ENCODE measurements at regions not wholly inside any gene's neighbourhood (a gene's known extent, or its start where the extent isn't known, plus 50 kb on each side); places are given as distances from the start of the nearest gene placed in this dataset.

GRCh38 chr22:48052621-48052890, 1290.1 kb downstream of the TBC1D22A start:
- H3K27me3 ChIP-seq: no peaks in the 10 kb centered on the region
- no peaks in the 10 kb centered on the region for H3K36me3 ChIP-seq
- H3K4me1 ChIP-seq: no peaks in the 10 kb centered on the region
- H3K4me3 ChIP-seq: no peak overlapping the region
- TF ChIP-seq, protein P1, sequence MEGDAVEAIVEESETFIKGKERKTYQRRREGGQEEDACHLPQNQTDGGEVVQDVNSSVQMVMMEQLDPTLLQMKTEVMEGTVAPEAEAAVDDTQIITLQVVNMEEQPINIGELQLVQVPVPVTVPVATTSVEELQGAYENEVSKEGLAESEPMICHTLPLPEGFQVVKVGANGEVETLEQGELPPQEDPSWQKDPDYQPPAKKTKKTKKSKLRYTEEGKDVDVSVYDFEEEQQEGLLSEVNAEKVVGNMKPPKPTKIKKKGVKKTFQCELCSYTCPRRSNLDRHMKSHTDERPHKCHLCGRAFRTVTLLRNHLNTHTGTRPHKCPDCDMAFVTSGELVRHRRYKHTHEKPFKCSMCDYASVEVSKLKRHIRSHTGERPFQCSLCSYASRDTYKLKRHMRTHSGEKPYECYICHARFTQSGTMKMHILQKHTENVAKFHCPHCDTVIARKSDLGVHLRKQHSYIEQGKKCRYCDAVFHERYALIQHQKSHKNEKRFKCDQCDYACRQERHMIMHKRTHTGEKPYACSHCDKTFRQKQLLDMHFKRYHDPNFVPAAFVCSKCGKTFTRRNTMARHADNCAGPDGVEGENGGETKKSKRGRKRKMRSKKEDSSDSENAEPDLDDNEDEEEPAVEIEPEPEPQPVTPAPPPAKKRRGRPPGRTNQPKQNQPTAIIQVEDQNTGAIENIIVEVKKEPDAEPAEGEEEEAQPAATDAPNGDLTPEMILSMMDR (IDR thresholded peaks at IDR 0.05): no peak
- no peak overlapping the region for H3K27ac ChIP-seq
- no peak for DNase-seq (ENCODE audit: low spot score)
- H3K9me3 ChIP-seq: no peaks in the 10 kb centered on the region

DNA sequence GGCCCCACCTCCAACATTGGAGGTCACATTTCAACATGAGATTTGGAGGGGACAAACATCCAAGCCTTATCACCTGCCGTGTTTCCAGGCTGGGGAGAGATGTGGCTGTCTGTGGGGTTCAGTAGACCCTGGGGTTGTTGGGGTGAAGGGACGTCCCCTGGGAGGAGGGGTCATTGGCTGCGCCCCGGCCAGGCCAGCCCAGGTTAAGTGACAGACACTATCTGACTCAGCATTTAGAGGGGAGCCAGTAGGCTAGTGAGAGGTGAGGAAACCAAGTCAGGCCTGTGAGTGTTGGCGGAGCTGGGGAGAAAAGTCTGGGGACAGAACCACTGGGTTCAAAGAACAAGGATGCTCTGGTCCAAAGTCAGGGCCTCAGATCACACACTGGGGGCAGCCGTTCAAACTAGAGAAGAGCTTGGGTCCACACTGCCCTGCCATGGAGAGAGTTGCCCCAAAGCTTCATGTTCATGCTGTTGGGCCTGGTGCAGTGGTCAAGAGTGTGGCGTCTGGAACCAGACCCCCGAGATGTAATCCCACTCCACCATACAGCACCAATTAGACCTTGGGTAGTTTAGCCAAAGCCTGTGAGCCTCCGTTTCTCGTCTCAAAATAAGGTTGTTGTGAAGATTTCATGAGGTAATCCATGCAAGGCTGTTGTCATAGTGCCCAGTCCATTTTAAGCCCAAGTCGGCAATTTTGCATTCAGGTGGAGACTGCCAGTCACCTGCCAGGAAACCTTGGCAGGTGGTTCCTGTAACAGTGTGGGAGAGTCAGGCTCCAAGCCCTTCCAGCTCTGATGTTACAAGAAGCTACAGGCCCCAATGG, 1289.6 kb downstream of the TBC1D22A start:
- no peaks in the 10 kb centered on the region for H3K4me1 ChIP-seq
- H3K27ac ChIP-seq: no peak overlapping the region
- TF ChIP-seq, protein P1 (IDR thresholded peaks at IDR 0.05): no peak
- H3K4me3 ChIP-seq: no peak overlapping the region
- DNase-seq (ENCODE audit: low spot score): no peak
- no peaks in the 10 kb centered on the region for H3K36me3 ChIP-seq
- no peaks in the 10 kb centered on the region for H3K9me3 ChIP-seq
- no peaks in the 10 kb centered on the region for H3K27me3 ChIP-seq

- no peaks in the 10 kb centered on the region for H3K9me3 ChIP-seq
- H3K4me3 ChIP-seq: no peak overlapping the region
- TF ChIP-seq, protein P1 (IDR thresholded peaks at IDR 0.05): no peak
- no peak for DNase-seq (ENCODE audit: low spot score)
- no peak overlapping the region for H3K27ac ChIP-seq
- no peaks in the 10 kb centered on the region for H3K27me3 ChIP-seq
- no peaks in the 10 kb centered on the region for H3K4me1 ChIP-seq
- no peaks in the 10 kb centered on the region for H3K36me3 ChIP-seq
These were observed 1288.4 kb downstream of the TBC1D22A start for GRCh38 chr22:48050836-48051235.

DNA sequence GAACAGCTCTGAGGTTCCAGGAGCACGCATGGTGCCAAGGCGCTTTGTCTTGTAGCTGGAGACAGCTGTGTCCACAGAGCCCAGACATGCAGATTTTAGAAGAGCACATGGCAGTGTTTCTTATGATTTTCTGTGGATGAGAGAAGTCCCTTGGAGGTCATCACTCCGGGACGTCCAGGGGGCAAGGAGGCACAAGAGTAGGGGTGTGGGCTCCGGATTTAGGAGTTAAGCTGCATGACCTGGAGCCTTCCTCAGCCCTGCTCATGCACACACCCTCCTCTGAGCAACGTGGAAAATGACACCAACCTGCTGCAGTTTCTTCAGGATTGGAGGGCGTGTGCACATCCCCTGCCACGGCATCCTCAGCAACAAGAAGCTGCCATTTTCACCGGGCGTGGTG, 1286.7 kb downstream of the TBC1D22A start:
- Histone ChIP-seq H3K27me3 (no peaks in the 10 kb centered on the region), H3K4me1 (no peaks in the 10 kb centered on the region), H3K4me3 (no peak overlapping the region), H3K36me3 (no peaks in the 10 kb centered on the region), H3K27ac (no peak overlapping the region), H3K9me3 (no peaks in the 10 kb centered on the region)
- peak; percentile 38 for DNase-seq (ENCODE audit: low spot score)
- TF ChIP-seq, protein P1 (IDR thresholded peaks at IDR 0.05): no peak

DNA sequence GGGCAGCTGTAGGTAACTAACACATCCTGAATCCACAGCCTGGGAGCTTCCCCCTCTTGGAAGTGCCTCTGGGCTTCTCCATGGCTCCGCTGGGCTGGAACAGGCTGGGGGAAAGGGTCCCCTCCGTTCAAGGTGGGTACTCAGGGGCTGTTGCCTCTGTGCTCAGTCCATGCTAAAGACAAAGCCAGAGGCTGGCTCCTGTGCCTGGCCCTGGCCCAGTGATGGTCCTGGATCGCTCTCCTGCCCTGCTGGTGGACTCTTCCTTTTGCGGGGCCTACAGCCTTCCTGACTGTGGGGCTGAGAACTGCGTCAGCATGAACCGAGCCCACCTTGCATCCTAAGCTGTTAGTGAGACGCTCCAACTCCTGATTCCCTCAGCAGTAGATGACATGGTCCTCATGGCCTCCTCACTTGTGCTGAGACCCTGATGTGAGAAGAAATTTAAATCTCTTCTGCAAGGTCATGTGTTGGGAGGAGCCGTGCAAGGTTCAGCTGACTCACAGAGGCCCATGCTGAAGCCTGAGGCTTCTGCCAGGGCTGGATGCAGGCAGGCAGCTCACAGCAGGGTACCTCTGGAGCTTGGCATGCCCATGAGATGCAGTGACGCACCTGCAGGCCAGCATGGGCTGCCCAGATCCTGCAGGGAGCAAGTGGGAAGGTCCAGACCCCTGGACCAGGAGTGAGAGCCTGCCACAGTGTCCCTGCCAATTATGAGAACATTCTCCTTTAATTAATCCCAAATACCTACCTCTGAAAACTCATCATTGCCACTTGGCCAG, 1285.5 kb downstream of the TBC1D22A start:
- no peaks in the 10 kb centered on the region for H3K36me3 ChIP-seq
- no peaks in the 10 kb centered on the region for H3K4me1 ChIP-seq
- H3K4me3 ChIP-seq: no peak overlapping the region
- peak; percentile 46 for DNase-seq (ENCODE audit: low spot score)
- H3K27me3 ChIP-seq: no peaks in the 10 kb centered on the region
- H3K9me3 ChIP-seq: no peaks in the 10 kb centered on the region
- no peak overlapping the region for H3K27ac ChIP-seq
- TF ChIP-seq, protein P1 (IDR thresholded peaks at IDR 0.05): no peak

Data from right atrium auricular region (tissue), 2 donors.